HEK293 (cell line): ENCODE measurements at regions not wholly inside any gene's neighbourhood (a gene's known extent, or its start where the extent isn't known, plus 50 kb on each side); places are given as distances from the start of the nearest gene placed in this dataset.

Source experiments
- CTCF ChIA-PET: fragments of 350-600 bp; formaldehyde crosslinking; extraction: SDS; loops from one replicate; lab custom pipeline; 2021; ENCODE audit warnings: antibody characterized with exemption; lab: Yijun Ruan, JAX
- POLR2A ChIA-PET: fragments of 300-600 bp; formaldehyde crosslinking; extraction: SDS; loops from one replicate; lab custom pipeline; 2020; ENCODE audit warnings: antibody characterized with exemption, inconsistent platforms; lab: Yijun Ruan, JAX
- H3K27ac ChIP-seq: fragments of 200-500 bp; sonication (Bioruptor generic); 2 replicates; pipeline ENCODE4 v1.5.1; 2014; ENCODE audit warnings: low read depth, low read length, control low read depth, inconsistent platforms; ENCODE audit errors: extremely low read depth
- H3K36me3 ChIP-seq, 2 experiments: fragments of 200-500 bp in 1 of 2; sonication (Bioruptor generic) in 1 of 2; 1 replicate in 1 of 2; 2 replicates in 1 of 2; pipeline ENCODE4 v1.5.1; 2014 to 2017; ENCODE audit warnings: inconsistent platforms in 2 of 2, low read length in 2 of 2; ENCODE audit not compliant: control insufficient read depth in 2 of 2, insufficient read depth in 1 of 2
- H3K4me1 ChIP-seq: fragments of 200-500 bp; sonication (Bioruptor generic); 2 replicates; pipeline ENCODE4 v1.5.1; 2014; ENCODE audit warnings: mild to moderate bottlenecking, low read length, inconsistent platforms; ENCODE audit not compliant: control insufficient read depth, insufficient read depth
- H3K4me3 ChIP-seq: 2 replicates; pipeline ENCODE4 v1.5.1; 2011; ENCODE audit warnings: low read depth, mild to moderate bottlenecking, control low read depth, low read length, moderate library complexity
- H3K9me3 ChIP-seq: fragments of 200-500 bp; sonication (Bioruptor generic); 2 replicates; pipeline ENCODE4 v1.5.1; 2014; ENCODE audit warnings: low read depth, low read length, inconsistent platforms; ENCODE audit not compliant: control insufficient read depth, insufficient read depth
- KLF10 ChIP-seq: fragments of 450-650 bp; IDR thresholded peaks from 2 replicates; pipeline ENCODE4 v1.5.1; 2018; ENCODE audit warnings: missing biosample characterization, mild to moderate bottlenecking, missing genetic modification characterization
- KLF9 ChIP-seq: fragments of 450-650 bp; formaldehyde crosslinking; IDR thresholded peaks from 2 replicates; pipeline ENCODE4 v1.5.1; 2016; ENCODE audit warnings: missing biosample characterization, missing genetic modification characterization, low read depth
- OVOL3 ChIP-seq: fragments of 450-650 bp; formaldehyde crosslinking; IDR thresholded peaks from 2 replicates; pipeline ENCODE4 v1.5.1; 2016; ENCODE audit warnings: missing biosample characterization, missing genetic modification characterization
- ZNF138 ChIP-seq: fragments of 450-650 bp; formaldehyde crosslinking; IDR thresholded peaks from 2 replicates; pipeline ENCODE4 v1.5.1; 2016; ENCODE audit warnings: missing biosample characterization, missing genetic modification characterization, borderline replicate concordance
- ZNF248 ChIP-seq: fragments of 450-650 bp; formaldehyde crosslinking; IDR thresholded peaks from 2 replicates; pipeline ENCODE4 v1.5.1; 2017; ENCODE audit warnings: missing biosample characterization, missing genetic modification characterization
- ZNF514 ChIP-seq: fragments of 450-650 bp; formaldehyde crosslinking; IDR thresholded peaks from 2 replicates; pipeline ENCODE4 v1.5.1; 2016; ENCODE audit warnings: missing biosample characterization, missing genetic modification characterization
- ZNF560 ChIP-seq: fragments of 450-650 bp; formaldehyde crosslinking; IDR thresholded peaks from 2 replicates; pipeline ENCODE4 v1.5.1; 2017; ENCODE audit warnings: missing biosample characterization, missing genetic modification characterization, borderline replicate concordance
- ZNF561 ChIP-seq: fragments of 450-650 bp; IDR thresholded peaks from 2 replicates; pipeline ENCODE4 v1.5.1; 2018; ENCODE audit warnings: missing biosample characterization, missing genetic modification characterization, borderline replicate concordance
- ZNF623 ChIP-seq: fragments of 450-650 bp; formaldehyde crosslinking; IDR thresholded peaks from 2 replicates; pipeline ENCODE4 v1.5.1; 2016; ENCODE audit warnings: missing biosample characterization, missing genetic modification characterization
- ZNF660 ChIP-seq: fragments of 450-650 bp; IDR thresholded peaks from 2 replicates; pipeline ENCODE4 v1.5.1; 2018; ENCODE audit warnings: missing biosample characterization, mild to moderate bottlenecking, missing genetic modification characterization
- TF ChIP-seq, protein P1 (sequence below): fragments of 450-650 bp; formaldehyde crosslinking; IDR thresholded peaks from 2 replicates; pipeline ENCODE4 v1.5.1; 2016; ENCODE audit warnings: missing biosample characterization, missing genetic modification characterization, borderline replicate concordance
- TF ChIP-seq, protein P2 (sequence below): fragments of 450-650 bp; formaldehyde crosslinking; IDR thresholded peaks from 2 replicates; pipeline ENCODE4 v1.5.0; 2017; ENCODE audit warnings: missing biosample characterization, missing genetic modification characterization, borderline replicate concordance
- TF ChIP-seq, protein P3 (sequence below): fragments of 450-650 bp; formaldehyde crosslinking; IDR thresholded peaks from 2 replicates; pipeline ENCODE4 v1.5.1; 2016; ENCODE audit warnings: missing biosample characterization, missing genetic modification characterization
- TF ChIP-seq, protein P4 (sequence below): IDR thresholded peaks from 2 replicates; pipeline ENCODE4 v1.6.1; 2011; ENCODE audit warnings: mild to moderate bottlenecking, low read depth, low read length, borderline replicate concordance
- TF ChIP-seq, protein P5 (sequence below): fragments of 450-650 bp; formaldehyde crosslinking; IDR thresholded peaks from 2 replicates; pipeline ENCODE4; 2016; ENCODE audit warnings: missing biosample characterization, missing genetic modification characterization
- TF ChIP-seq, protein P6 (sequence below): fragments of 450-650 bp; formaldehyde crosslinking; IDR thresholded peaks from 2 replicates; pipeline ENCODE4 v1.5.1; 2016; ENCODE audit warnings: missing biosample characterization, missing genetic modification characterization
- TF ChIP-seq, protein P7 (sequence below): fragments of 450-650 bp; formaldehyde crosslinking; IDR thresholded peaks from 2 replicates; pipeline ENCODE4 v1.5.1; 2016; ENCODE audit warnings: missing biosample characterization, missing genetic modification characterization

DNA sequence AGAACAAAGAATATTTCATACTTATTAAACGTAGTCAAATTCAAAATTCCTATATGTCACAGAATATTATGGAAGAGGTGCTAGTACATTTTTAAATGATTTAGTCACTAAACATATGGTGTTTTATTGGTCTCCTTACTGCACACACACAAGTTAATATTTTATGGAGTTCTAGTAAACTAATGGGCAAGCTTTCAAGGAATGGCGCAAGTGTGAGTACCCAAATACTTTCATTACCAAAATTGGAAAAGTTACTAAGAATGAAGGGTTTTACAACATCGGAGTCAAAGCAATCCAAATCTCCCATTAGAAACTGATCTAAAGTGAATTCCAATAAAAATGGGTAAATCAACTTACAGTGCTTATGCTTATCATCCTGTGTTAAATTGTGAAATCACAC, 921.9 kb downstream of the ADGRL2 start:
- CTCF ChIA-PET: no interaction called here
- TF ChIP-seq ZNF660 (tag by site-specific recombination) (no peak), ZNF623 (no peak), OVOL3 (tag by site-specific recombination) (no peak), ZNF561 (no peak), ZNF248 (tag by site-specific recombination) (no peak), ZNF560 (tag by site-specific recombination) (no peak)
- TF ChIP-seq, protein P1, sequence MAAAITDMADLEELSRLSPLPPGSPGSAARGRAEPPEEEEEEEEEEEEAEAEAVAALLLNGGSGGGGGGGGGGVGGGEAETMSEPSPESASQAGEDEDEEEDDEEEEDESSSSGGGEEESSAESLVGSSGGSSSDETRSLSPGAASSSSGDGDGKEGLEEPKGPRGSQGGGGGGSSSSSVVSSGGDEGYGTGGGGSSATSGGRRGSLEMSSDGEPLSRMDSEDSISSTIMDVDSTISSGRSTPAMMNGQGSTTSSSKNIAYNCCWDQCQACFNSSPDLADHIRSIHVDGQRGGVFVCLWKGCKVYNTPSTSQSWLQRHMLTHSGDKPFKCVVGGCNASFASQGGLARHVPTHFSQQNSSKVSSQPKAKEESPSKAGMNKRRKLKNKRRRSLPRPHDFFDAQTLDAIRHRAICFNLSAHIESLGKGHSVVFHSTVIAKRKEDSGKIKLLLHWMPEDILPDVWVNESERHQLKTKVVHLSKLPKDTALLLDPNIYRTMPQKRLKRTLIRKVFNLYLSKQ (tag by site-specific recombination): no peak
- TF ChIP-seq, protein P2, sequence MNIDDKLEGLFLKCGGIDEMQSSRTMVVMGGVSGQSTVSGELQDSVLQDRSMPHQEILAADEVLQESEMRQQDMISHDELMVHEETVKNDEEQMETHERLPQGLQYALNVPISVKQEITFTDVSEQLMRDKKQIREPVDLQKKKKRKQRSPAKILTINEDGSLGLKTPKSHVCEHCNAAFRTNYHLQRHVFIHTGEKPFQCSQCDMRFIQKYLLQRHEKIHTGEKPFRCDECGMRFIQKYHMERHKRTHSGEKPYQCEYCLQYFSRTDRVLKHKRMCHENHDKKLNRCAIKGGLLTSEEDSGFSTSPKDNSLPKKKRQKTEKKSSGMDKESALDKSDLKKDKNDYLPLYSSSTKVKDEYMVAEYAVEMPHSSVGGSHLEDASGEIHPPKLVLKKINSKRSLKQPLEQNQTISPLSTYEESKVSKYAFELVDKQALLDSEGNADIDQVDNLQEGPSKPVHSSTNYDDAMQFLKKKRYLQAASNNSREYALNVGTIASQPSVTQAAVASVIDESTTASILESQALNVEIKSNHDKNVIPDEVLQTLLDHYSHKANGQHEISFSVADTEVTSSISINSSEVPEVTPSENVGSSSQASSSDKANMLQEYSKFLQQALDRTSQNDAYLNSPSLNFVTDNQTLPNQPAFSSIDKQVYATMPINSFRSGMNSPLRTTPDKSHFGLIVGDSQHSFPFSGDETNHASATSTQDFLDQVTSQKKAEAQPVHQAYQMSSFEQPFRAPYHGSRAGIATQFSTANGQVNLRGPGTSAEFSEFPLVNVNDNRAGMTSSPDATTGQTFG: no peak
- TF ChIP-seq, protein P3, sequence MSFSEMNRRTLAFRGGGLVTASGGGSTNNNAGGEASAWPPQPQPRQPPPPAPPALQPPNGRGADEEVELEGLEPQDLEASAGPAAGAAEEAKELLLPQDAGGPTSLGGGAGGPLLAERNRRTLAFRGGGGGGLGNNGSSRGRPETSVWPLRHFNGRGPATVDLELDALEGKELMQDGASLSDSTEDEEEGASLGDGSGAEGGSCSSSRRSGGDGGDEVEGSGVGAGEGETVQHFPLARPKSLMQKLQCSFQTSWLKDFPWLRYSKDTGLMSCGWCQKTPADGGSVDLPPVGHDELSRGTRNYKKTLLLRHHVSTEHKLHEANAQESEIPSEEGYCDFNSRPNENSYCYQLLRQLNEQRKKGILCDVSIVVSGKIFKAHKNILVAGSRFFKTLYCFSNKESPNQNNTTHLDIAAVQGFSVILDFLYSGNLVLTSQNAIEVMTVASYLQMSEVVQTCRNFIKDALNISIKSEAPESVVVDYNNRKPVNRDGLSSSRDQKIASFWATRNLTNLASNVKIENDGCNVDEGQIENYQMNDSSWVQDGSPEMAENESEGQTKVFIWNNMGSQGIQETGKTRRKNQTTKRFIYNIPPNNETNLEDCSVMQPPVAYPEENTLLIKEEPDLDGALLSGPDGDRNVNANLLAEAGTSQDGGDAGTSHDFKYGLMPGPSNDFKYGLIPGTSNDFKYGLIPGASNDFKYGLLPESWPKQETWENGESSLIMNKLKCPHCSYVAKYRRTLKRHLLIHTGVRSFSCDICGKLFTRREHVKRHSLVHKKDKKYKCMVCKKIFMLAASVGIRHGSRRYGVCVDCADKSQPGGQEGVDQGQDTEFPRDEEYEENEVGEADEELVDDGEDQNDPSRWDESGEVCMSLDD: no peak
- TF ChIP-seq, protein P4, sequence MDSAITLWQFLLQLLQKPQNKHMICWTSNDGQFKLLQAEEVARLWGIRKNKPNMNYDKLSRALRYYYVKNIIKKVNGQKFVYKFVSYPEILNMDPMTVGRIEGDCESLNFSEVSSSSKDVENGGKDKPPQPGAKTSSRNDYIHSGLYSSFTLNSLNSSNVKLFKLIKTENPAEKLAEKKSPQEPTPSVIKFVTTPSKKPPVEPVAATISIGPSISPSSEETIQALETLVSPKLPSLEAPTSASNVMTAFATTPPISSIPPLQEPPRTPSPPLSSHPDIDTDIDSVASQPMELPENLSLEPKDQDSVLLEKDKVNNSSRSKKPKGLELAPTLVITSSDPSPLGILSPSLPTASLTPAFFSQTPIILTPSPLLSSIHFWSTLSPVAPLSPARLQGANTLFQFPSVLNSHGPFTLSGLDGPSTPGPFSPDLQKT: no peak
- TF ChIP-seq, protein P5, sequence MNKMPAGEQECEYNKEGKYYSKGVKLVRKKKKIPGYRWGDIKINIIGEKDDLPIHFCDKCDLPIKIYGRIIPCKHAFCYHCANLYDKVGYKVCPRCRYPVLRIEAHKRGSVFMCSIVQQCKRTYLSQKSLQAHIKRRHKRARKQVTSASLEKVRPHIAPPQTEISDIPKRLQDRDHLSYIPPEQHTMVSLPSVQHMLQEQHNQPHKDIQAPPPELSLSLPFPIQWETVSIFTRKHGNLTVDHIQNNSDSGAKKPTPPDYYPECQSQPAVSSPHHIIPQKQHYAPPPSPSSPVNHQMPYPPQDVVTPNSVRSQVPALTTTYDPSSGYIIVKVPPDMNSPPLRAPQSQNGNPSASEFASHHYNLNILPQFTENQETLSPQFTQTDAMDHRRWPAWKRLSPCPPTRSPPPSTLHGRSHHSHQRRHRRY (tag by site-specific recombination): no peak
- H3K4me1 ChIP-seq: no peaks in the 10 kb centered on the region

DNA sequence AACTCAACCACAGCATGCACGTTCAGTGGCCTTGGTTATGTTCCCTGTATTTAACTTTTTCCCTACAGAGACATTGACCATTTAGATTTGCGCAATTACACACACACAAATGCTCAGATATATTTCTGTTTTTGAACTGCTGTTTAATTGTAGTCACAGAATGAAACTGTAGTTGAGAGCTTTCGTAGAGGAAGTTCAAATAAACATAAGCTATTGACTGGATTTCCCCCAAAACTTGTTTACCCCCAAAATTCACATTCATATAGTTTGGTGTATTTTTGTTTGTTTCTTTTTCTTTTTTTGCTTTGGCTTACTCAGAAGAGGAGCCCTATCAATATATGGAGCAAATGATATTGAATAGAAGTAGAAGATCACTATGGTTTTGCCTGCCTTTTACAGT, 921.0 kb downstream of the ADGRL2 start:
- POLR2A ChIA-PET: no interaction called here
- Histone ChIP-seq H3K9me3 (no peaks in the 10 kb centered on the region), H3K36me3 (no peaks in the 10 kb centered on the region), H3K27ac (no peak overlapping the region), H3K4me1 (no peaks in the 10 kb centered on the region), H3K4me3 (no peak overlapping the region)
- TF ChIP-seq ZNF138 (tag by site-specific recombination) (no peak), KLF10 (tag by site-specific recombination) (no peak), KLF9 (tag by site-specific recombination) (no peak), ZNF514 (no peak)
- TF ChIP-seq, protein P6, sequence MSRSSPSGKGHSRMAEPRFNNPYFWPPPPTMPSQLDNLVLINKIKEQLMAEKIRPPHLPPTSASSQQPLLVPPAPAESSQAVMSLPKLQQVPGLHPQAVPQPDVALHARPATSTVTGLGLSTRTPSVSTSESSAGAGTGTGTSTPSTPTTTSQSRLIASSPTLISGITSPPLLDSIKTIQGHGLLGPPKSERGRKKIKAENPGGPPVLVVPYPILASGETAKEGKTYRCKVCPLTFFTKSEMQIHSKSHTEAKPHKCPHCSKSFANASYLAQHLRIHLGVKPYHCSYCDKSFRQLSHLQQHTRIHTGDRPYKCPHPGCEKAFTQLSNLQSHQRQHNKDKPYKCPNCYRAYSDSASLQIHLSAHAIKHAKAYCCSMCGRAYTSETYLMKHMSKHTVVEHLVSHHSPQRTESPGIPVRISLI (tag by site-specific recombination): no peak
- TF ChIP-seq, protein P7, sequence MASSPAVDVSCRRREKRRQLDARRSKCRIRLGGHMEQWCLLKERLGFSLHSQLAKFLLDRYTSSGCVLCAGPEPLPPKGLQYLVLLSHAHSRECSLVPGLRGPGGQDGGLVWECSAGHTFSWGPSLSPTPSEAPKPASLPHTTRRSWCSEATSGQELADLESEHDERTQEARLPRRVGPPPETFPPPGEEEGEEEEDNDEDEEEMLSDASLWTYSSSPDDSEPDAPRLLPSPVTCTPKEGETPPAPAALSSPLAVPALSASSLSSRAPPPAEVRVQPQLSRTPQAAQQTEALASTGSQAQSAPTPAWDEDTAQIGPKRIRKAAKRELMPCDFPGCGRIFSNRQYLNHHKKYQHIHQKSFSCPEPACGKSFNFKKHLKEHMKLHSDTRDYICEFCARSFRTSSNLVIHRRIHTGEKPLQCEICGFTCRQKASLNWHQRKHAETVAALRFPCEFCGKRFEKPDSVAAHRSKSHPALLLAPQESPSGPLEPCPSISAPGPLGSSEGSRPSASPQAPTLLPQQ (tag by site-specific recombination): no peak
- CTCF ChIA-PET: no interaction called here

More for the DNA sequence above, 921.9 kb downstream of the ADGRL2 start:
- POLR2A ChIA-PET: no interaction called here
- no peaks in the 10 kb centered on the region for H3K36me3 ChIP-seq
- no peak overlapping the region for H3K4me3 ChIP-seq
- no peak overlapping the region for H3K27ac ChIP-seq
- H3K9me3 ChIP-seq: no peaks in the 10 kb centered on the region
